Right hindlimb (tissue), 1 donor: ENCODE measurements at regions not wholly inside any gene's neighbourhood (a gene's known extent, or its start where the extent isn't known, plus 50 kb on each side); places are given as distances from the start of the nearest gene placed in this dataset.

Experiments
- DNase-seq: peaks from one replicate; pipeline ENCODE4 v3.0.0-alpha.2; 2018

GRCh38 chr9:75692309-75692708, 198.2 kb upstream of the PCSK5 start:
- no peak for DNase-seq

GRCh38 chr9:75695921-75696320, 194.6 kb upstream of the PCSK5 start:
- no peak for DNase-seq

- no peak for DNase-seq
Measured at GRCh38 chr9:75699017-75699416, 191.5 kb upstream of the PCSK5 start.

- no peak for DNase-seq
Measured at GRCh38 chr9:75699625-75700251, 190.7 kb upstream of the PCSK5 start.

GRCh38 chr9:75700252-75700640, 190.2 kb upstream of the PCSK5 start:
- DNase-seq = no peak

GRCh38 chr9:75707191-75707590, 183.3 kb upstream of the PCSK5 start:
- DNase-seq = no peak

GRCh38 chr9:75709698-75710097, 180.8 kb upstream of the PCSK5 start:
- no peak for DNase-seq

- DNase-seq = no peak
Measured at GRCh38 chr9:75712700-75713099, 177.8 kb upstream of the PCSK5 start.

GRCh38 chr9:75713335-75713734, 177.1 kb upstream of the PCSK5 start:
- DNase-seq = peak; percentile 50

- no peak for DNase-seq
Measured at GRCh38 chr9:75715360-75715759, 175.1 kb upstream of the PCSK5 start.

GRCh38 chr9:75718677-75719076, 171.8 kb upstream of the PCSK5 start:
- no peak for DNase-seq

- no peak for DNase-seq
Measured at GRCh38 chr9:75728391-75728790, 162.1 kb upstream of the PCSK5 start.

GRCh38 chr9:75734802-75735201, 155.7 kb upstream of the PCSK5 start:
- DNase-seq = no peak

GRCh38 chr9:75739884-75740611, 150.4 kb upstream of the PCSK5 start:
- DNase-seq = peak; percentile 30

- no peak for DNase-seq
Measured at GRCh38 chr9:75743855-75744254, 146.6 kb upstream of the PCSK5 start.

GRCh38 chr9:75754080-75754479, 136.4 kb upstream of the PCSK5 start:
- no peak for DNase-seq

- peak; percentile 27 for DNase-seq
Measured at GRCh38 chr9:75775166-75775565, 115.3 kb upstream of the PCSK5 start.

- DNase-seq = no peak
Measured at GRCh38 chr9:75775966-75776691, 114.3 kb upstream of the PCSK5 start.

- DNase-seq = no peak
Measured at GRCh38 chr9:75780185-75780584, 110.3 kb upstream of the PCSK5 start.

GRCh38 chr9:75788006-75788634, 102.4 kb upstream of the PCSK5 start:
- DNase-seq = no peak

- DNase-seq = no peak
Measured at GRCh38 chr9:75797085-75797580, 93.3 kb upstream of the PCSK5 start.

- no peak for DNase-seq
Measured at GRCh38 chr9:75798505-75798904, 92.0 kb upstream of the PCSK5 start.

GRCh38 chr9:75803130-75803529, 87.3 kb upstream of the PCSK5 start:
- no peak for DNase-seq
